ENCODE measurements at regions not wholly inside any gene's neighbourhood (a gene's known extent, or its start where the extent isn't known, plus 50 kb on each side); places are given as distances from the start of the nearest gene placed in this dataset.

DNA sequence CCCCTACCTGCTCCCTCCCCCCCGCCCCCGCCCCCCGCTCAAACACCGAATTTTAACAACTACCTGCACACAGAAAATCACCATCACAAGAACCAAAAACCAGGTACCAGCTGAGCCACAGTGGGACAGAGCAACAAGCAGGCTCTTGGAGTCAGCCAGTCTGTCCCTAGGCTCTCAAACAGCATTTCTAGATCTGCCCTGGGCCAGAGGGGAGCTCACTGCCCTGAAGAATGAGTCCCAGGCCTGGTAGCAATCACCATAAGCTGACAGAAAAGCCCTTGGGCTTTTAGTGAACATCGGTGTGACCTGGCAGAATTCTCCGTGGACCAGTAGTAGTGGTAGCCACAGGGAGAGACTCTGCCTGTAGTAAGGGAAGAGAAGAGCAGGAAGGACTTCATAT is 58.3 kb downstream of the C11orf87 start:
- H3K27ac ChIP-seq: no peak overlapping the region
- H3K4me3 ChIP-seq: no peak overlapping the region
- ChIA-PET CTCF (no interaction called here), POLR2A (ENCODE audit: unreplicated experiment) (no interaction called here)
- H4K20me1 ChIP-seq (ENCODE audit: insufficient read depth): no peaks in the 10 kb centered on the region; the same call in 1 of the 2 replicates
- no peaks in the 10 kb centered on the region for H3F3A ChIP-seq (ENCODE audit: insufficient read depth, low read depth)
- intact Hi-C loops (cut with micrococcal nuclease; ENCODE audit: unreplicated experiment): no loop called here
- H3K36me3 ChIP-seq (ENCODE audit: low read depth): no peaks in the 10 kb centered on the region
- BruUV-seq (replicated peaks): no TSS peak
- no peaks in the 10 kb centered on the region for H3K9me2 ChIP-seq (ENCODE audit: insufficient read depth)
- no peaks in the 10 kb centered on the region for H3K4me1 ChIP-seq (replicated peaks; ENCODE audit: insufficient read depth)
- H3K9me3 ChIP-seq (ENCODE audit: insufficient read depth, low read depth): no peaks in the 10 kb centered on the region
- no peak for DNase-seq
- no peak overlapping the region for H2AFZ ChIP-seq
- TF ChIP-seq, protein P1, sequence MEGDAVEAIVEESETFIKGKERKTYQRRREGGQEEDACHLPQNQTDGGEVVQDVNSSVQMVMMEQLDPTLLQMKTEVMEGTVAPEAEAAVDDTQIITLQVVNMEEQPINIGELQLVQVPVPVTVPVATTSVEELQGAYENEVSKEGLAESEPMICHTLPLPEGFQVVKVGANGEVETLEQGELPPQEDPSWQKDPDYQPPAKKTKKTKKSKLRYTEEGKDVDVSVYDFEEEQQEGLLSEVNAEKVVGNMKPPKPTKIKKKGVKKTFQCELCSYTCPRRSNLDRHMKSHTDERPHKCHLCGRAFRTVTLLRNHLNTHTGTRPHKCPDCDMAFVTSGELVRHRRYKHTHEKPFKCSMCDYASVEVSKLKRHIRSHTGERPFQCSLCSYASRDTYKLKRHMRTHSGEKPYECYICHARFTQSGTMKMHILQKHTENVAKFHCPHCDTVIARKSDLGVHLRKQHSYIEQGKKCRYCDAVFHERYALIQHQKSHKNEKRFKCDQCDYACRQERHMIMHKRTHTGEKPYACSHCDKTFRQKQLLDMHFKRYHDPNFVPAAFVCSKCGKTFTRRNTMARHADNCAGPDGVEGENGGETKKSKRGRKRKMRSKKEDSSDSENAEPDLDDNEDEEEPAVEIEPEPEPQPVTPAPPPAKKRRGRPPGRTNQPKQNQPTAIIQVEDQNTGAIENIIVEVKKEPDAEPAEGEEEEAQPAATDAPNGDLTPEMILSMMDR (conservative IDR thresholded peaks at IDR 0.05): no peak
- TF ChIP-seq EZH2 (IDR thresholded peaks at IDR 0.05; ENCODE audit: low read depth): no peak
- no peak overlapping the region for H3K4me2 ChIP-seq
- H3K27me3 ChIP-seq (ENCODE audit: insufficient read depth, low read depth): no peaks in the 10 kb centered on the region
- no peaks in the 10 kb centered on the region for H3K79me2 ChIP-seq (ENCODE audit: low read depth)

GRCh38 chr11:109486129-109486528 is 64.1 kb downstream of the C11orf87 start:
- H3F3A ChIP-seq (ENCODE audit: insufficient read depth, low read depth): no peaks in the 10 kb centered on the region
- no peaks in the 10 kb centered on the region for H3K4me1 ChIP-seq (replicated peaks; ENCODE audit: insufficient read depth)
- no peak overlapping the region for H3K4me2 ChIP-seq
- POLR2A ChIA-PET (ENCODE audit: unreplicated experiment): no interaction called here
- DNase-seq: no peak
- no peaks in the 10 kb centered on the region for H3K36me3 ChIP-seq (ENCODE audit: low read depth)
- H2AFZ ChIP-seq: no peak overlapping the region
- no TSS peak for BruUV-seq (replicated peaks)
- intact Hi-C loops (cut with micrococcal nuclease; ENCODE audit: unreplicated experiment): no loop called here
- H3K9me2 ChIP-seq (ENCODE audit: insufficient read depth): no peaks in the 10 kb centered on the region
- H3K27me3 ChIP-seq (ENCODE audit: insufficient read depth, low read depth): no peaks in the 10 kb centered on the region
- CTCF ChIA-PET: no interaction called here
- H3K9me3 ChIP-seq (ENCODE audit: insufficient read depth, low read depth): no peaks in the 10 kb centered on the region
- H3K79me2 ChIP-seq (ENCODE audit: low read depth): no peaks in the 10 kb centered on the region
- no peaks in the 10 kb centered on the region; the same call in 1 of the 2 replicates for H4K20me1 ChIP-seq (ENCODE audit: insufficient read depth)
- no peak overlapping the region for H3K4me3 ChIP-seq
- TF ChIP-seq, protein P1 (conservative IDR thresholded peaks at IDR 0.05): no peak
- no peak for TF ChIP-seq EZH2 (IDR thresholded peaks at IDR 0.05; ENCODE audit: low read depth)
- H3K27ac ChIP-seq: no peak overlapping the region

DNA sequence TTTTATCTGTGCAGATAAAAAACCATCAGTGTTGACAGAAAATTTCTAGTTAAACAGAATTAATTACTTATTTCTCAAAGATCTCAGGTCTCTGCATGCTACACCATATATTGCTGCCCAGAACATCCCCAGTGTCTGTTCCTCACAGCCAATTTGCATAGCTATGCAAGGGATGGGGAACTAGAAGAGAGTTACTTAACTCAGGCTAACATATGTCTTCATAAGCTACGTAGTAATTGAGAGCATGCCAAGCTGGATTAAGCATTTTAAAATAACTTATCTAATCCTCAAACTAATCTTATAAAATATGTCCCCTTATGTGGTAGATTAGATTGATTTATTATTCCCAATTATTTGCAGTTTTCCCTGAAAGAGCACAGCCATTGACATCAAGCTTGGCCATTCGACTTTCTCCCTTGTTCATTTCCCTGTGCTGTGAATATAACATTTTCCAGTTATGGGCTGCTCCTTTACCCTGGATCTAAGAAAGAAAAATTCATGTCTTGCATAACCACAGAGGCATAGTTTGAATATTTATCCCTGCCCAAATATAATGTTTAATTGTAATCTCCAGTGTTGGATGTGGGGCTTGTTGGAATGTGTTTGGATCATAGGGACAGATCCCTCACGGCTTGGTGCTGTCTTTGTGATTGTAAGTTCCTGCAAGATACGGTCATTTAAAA is 69.1 kb downstream of the C11orf87 start:
- H3K4me2 ChIP-seq: no peak overlapping the region
- no peak for DNase-seq
- H3K4me3 ChIP-seq: no peak overlapping the region
- CTCF ChIA-PET: no interaction called here
- no peaks in the 10 kb centered on the region for H3F3A ChIP-seq (ENCODE audit: insufficient read depth, low read depth)
- TF ChIP-seq, protein P1 (conservative IDR thresholded peaks at IDR 0.05): no peak
- no peak for TF ChIP-seq EZH2 (IDR thresholded peaks at IDR 0.05; ENCODE audit: low read depth)
- H3K9me2 ChIP-seq (ENCODE audit: insufficient read depth): no peaks in the 10 kb centered on the region
- no TSS peak for BruUV-seq (replicated peaks)
- no peaks in the 10 kb centered on the region for H3K36me3 ChIP-seq (ENCODE audit: low read depth)
- H3K4me1 ChIP-seq (replicated peaks; ENCODE audit: insufficient read depth): no peaks in the 10 kb centered on the region
- H4K20me1 ChIP-seq (ENCODE audit: insufficient read depth): no peaks in the 10 kb centered on the region
- no peaks in the 10 kb centered on the region for H3K79me2 ChIP-seq (ENCODE audit: low read depth)
- no peaks in the 10 kb centered on the region for H3K9me3 ChIP-seq (ENCODE audit: insufficient read depth, low read depth)
- no peak overlapping the region for H2AFZ ChIP-seq
- intact Hi-C loops (cut with micrococcal nuclease; ENCODE audit: unreplicated experiment): no loop called here
- no peaks in the 10 kb centered on the region for H3K27me3 ChIP-seq (ENCODE audit: insufficient read depth, low read depth)
- POLR2A ChIA-PET (ENCODE audit: unreplicated experiment): no interaction called here
- H3K27ac ChIP-seq: no peak overlapping the region

Measured in PC-9 (cell line).